HG02763 (cell line): ENCODE measurements at regions not wholly inside any gene's neighbourhood (a gene's known extent, or its start where the extent isn't known, plus 50 kb on each side); places are given as distances from the start of the nearest gene placed in this dataset.

ENCODE experiments used
- ATAC-seq: cut with Tn5 transposase; IDR thresholded peaks from one replicate; pipeline ENCODE4 v1.9.1; 2021; ENCODE audit warnings: mild to moderate bottlenecking, moderate library complexity; ENCODE audit not compliant: unreplicated experiment

DNA sequence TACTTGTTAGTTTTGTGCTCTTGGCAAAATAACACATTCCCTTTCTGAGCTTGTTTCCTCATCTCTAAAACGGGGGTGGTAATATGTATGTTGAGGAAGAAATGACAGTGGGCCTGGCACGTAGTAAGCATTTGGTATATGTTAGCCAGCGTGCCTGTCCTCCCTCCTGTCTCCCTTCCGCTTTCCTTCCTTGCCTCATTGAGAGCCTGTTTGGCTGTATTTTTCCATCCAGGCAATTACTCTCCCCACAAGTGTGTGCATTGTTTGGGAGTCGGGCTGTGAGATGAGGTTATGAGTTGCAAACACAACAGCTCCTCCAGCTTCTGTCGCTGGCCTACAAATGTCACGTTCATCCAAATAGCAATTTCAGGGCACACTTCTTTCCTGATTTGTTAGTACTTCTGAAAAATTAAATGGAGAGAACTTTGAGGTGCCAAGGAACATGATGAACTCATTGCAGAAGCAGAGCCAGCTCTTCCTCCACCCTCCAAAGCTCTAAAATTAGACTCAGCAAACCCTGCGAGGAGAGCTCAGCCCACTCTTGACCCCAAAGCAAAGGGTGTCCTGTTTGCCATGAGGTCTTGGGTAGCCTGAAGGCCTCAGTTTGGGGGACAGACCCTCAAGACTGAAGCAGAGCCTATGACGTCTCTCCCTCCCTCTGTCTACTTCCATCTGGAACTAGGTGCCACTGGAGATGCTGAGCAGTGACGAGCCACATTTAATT is 50.7 kb upstream of the TOX2 start:
- ATAC-seq, result no peak

GRCh38 chr20:43863330-43863729 is 51.3 kb upstream of the TOX2 start:
- no peak for ATAC-seq

DNA sequence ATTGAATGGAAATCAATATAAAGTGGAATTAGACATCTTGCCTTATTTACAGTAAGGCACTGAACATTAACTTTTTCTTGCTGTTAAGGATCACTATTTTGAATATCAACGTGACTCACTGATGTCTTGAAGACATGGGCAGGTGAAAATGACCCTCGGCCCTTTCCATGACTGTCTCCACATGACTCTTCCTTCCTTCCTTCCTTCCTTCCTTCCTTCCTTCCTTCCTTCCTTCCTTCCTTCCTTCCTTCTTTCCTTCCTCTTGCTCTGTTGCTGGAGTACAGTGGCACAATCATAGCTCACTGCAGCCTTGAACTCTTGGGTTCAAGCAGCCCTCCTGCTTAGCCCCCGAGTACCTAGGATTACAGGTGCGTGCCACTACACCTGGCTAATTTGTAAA is 52.2 kb upstream of the TOX2 start:
- no peak for ATAC-seq

GRCh38 chr20:43859994-43860393 is 54.7 kb upstream of the TOX2 start:
- ATAC-seq, result no peak

DNA sequence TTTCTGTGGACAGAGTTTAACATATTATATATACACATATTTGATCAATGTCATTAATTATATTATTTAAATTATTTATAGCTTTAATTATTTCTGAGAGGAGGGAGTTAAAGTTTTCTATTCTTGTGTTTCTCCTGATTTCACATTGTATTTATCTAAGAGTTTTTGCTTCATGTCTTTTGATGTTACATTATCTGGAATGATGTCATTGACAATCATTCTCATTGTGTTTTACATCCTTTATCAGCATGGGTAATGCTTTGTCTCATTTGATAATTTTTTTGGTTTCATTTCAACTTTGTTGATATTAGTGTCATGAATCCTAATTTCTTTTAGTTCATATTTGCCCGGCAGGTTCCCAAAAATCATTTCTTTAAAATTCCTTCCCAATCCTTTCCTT is 56.7 kb upstream of the TOX2 start:
- ATAC-seq, result no peak

DNA sequence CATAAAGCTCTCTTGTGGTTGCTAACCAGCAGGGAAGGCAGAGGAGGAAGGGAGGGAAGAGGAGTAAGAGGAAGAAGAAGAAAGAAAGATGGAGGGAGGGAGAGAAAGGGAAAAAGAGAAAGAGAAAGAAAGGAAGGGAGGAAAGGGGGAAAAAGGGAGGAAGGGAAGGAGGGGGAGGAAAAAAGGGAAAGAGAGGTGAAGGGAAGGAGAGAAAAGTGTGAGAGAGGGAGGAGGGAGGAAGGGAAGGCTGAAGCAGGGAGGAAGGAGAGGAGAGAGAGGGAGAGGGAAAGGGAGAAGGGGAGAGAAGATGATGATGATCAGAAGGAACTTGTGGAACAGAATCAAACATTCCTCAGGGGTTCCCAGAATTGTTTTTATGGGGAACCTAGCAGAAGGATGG is 57.5 kb upstream of the TOX2 start:
- ATAC-seq, result no peak

- no peak for ATAC-seq
Measured at GRCh38 chr20:43855803-43856202, 58.8 kb upstream of the TOX2 start.

GRCh38 chr20:43853918-43854317 is 60.7 kb upstream of the TOX2 start:
- no peak for ATAC-seq

DNA sequence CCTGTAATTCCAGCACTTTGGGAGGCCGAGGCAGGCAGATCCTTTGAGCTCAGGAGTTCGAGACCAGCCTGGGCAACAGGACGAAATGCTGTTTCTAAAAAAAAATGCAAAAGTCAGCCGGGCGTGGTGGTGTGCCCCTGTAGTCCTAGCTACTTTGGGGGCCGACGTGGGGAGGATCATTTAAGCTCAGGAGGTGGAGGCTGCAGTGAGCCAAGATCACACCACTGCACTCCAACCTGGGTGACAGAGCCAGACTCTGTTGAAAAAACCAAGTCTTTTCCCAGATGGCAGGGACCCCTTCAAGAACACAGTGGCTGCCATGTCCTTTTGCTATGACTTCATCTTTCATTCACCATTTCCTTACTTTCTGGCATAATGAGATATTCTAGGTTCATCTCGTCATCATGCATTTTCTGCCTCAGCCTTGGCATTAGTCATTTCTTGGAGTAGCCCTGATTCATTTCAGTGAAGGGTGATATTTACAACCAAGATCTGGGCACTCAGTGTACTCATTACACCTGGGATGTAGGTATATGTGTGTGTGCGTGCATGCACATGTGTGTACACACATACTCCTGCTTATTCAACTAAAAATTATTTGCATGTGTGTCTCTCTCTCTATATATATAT is 61.4 kb upstream of the TOX2 start:
- no peak for ATAC-seq

DNA sequence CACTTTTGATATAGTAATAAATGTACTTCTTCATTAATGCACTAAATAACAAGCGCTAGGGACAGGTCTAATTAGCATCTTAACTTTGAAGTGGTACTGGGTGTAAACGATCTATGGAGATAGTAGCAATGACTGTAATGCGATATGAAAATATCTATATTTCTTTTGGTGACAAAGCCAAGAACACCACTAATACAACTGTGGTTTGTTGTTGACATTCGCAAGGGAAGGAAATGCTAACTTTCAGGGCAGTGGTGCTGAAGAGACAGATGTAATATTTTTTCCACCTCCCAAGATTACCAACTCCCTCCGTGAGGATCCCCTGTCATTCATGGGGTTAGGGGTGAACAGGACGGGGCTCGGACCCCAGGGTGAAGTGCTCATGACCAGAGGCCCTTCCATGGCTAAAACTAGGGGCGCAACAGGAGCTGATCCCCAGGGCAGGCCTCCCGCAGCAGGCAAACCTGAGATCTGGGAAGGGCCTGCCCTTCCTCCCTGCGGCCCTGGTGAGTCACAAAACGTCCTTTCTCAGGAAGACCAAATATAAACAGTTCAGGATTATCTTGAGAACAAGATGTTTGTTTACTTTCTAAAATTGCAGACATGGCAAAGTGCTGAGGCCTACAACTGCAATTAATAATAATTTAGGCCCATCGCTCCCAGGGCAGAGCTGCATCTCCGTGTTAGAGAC is 65.0 kb upstream of the TOX2 start:
- ATAC-seq, result no peak

GRCh38 chr20:43846516-43846905 is 68.1 kb upstream of the TOX2 start:
- ATAC-seq, result no peak

DNA sequence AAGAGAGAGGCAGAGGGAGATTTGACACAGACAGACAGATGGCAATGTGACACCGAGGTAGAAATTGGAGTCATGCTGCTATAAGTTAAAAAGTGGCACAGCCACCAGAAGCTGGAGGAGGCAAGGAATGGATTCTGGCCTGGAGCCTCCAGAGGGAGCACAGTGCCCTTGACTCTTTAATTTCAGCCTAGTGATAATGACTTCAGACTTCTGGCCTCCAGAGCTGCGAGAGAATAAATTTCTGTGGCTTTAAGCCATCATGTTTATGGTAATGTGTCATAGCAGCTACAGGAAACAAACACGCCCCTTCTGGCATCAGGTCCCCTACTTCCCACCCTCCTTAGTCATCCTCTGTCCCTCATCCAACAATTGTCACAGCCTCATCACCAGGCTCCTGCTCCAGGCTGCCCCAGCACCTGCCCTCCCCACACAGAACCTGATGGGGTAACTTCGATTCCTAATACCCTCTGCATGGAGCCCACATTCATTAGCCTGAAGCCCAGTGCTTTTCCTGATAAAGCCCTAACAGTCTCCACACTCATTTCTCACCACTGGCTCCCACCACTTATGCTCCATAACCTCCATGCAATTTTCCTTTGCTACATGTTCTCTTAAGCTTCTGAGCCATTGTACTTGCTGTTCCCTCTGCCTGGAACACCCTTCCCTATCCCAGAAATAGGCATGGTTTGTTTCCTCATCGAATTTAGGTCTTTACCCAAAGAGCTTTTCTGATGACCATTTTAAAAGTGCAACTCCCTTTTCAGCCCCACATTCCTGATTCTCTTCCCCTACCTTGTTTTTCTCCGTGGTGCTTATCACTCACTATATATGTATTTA is 69.7 kb upstream of the TOX2 start:
- ATAC-seq, result no peak

DNA sequence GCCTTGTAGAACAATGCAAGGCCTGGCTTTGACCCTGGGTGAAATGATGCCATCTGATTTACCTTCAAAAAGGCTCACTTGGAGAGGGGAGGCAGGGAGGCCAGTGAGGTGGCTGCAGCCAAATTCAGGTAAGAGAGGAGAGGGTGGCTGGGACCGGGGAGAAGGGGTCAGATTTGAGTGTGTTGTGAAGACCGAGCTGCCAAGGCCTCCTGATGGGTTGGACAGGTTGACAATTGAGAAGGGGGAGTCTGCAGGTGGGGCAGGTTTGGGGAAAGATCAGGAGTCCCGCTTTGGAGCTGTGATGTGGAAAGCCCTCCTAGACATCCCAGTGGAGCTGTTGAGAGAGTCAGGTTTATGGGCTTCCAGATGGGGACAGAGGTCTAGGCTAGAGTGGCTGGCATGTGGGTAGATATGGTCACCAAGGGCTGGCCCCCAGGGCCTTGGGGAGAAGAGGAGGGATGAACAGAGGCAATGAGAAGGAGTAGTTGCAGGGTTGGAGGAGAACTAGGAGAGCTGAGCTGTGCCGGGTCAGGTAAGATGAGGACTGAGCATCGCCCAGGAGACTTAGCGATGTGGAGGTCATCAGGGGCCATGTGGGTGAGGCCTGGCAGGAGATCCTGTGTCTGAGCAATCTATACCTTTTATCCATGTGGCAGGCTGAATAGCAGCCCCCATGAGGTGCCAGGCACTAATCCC is 70.5 kb upstream of the TOX2 start:
- no peak for ATAC-seq

GRCh38 chr20:43843096-43843964 is 71.3 kb upstream of the TOX2 start:
- ATAC-seq, result no peak

DNA sequence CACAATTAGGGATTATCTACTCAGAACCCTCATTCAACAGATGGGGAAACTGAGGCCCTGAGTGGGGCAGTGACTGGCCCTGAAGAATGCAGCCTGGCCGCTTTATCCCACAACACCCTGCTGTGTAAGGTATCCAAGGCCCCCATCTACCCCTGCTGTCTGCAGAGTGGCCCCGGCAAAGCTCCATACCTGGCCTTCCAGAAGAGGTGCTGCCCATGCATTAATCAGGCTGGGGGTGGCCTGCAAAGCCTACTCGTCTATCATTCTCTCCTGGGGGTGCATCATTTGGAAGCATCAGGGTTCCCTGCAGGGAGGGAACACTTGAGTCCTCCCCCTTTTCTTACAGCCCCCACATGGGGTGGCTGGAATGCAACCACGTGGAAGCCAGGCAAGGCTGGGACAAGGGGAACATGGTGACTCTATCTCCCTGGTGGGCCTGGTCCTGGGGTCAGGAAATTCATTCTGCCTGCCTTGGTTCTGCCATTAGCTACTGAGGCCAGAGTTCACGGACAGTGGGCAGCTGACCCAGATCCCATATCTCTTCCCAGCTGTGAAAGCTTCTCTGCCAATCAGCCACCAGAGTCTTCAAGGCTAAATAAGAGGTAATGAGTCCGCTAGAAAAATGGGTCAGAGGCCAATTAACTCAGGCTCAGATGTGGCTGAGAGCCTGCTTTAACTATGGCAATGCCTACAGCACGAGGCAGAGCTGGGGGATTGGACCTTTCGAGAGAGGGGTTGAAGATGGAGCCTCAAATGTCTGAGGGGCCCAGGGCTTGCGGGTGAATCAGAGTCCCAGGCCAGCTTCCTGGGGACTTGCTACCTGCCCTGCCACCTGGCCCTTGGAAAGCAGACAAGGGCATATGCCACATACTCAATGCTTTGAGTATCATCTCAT is 72.3 kb upstream of the TOX2 start:
- ATAC-seq, result no peak

DNA sequence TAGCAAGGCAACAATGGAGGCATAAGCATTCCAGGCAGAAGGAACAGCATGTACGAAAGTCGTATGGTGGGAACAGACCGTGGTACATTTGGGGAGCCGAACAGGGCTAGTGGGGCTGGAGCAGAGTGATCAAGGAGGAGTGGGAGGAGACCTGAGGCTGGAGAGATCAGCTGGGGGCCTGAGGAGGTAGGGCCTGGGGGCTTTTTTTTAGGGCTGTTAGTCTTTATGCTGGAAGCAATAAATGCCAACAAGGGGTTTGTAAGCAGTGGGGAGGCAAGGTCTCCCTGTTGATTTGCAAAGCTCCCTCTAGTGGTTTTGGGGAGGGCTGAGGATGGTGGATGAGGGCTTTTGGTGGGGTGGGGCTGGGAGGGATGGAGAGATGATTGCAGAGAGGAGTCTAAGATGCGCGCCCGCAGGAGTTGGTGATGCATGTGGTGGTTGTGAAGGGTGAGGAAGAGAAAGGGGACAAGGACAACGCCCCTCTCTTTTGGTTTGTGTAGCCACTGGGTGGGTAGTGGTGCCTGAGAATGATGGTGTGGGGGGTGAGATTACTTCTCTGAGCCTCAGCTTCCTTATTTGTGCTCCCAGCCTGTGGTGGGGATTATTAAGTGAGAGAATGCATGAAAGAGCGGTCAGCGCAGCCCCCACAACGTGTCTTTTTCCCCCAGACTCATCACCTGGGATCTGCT is 74.1 kb upstream of the TOX2 start:
- ATAC-seq, result no peak

DNA sequence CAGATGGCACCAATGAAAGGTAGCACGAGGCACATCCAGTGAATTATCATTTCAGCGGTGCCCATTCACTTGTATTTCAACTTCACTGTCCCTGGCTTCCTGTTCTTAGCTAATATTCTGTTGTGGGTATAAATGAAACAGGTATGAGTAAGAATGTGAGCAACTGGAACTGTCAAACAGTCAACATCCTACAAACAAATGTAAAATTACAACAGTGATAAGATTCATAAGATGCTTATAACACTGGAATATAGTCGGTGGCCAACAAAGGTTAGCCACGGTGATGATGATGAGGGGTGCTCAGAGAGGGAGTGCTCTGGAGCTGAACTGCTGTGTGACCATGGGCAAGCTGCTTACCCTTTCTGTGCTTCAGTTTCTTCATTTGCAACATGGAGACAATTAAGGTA is 74.9 kb upstream of the TOX2 start:
- no peak for ATAC-seq

DNA sequence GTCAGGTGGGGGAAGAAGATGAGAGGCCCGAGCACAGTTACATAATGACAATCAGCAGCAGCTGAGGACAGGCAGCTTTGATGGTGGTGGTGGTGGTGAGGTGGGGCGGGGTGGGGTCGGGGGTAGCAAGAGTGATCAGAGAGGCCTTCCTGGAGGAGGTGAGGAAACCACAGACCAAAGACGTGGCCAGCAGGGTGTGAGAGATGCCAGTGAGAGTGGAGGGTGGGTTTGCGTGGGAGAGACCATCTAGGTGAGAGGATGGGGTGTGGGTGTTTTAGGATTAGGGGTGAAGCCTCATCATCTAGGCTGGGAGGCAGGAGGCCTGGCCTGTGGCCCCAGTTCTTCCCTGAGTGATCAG is 76.0 kb upstream of the TOX2 start:
- no peak for ATAC-seq
